ENCODE measurements at regions not wholly inside any gene's neighbourhood (a gene's known extent, or its start where the extent isn't known, plus 50 kb on each side); places are given as distances from the start of the nearest gene placed in this dataset.

- intact Hi-C loops (cut with DNase I) = no loop called here
- no peaks in the 10 kb centered on the region for H3K36me3 ChIP-seq
- no peak overlapping the region for H3K9ac ChIP-seq (ENCODE audit: low read depth in 2 of 2, low read length in 2 of 2)
- TF ChIP-seq, protein P1, sequence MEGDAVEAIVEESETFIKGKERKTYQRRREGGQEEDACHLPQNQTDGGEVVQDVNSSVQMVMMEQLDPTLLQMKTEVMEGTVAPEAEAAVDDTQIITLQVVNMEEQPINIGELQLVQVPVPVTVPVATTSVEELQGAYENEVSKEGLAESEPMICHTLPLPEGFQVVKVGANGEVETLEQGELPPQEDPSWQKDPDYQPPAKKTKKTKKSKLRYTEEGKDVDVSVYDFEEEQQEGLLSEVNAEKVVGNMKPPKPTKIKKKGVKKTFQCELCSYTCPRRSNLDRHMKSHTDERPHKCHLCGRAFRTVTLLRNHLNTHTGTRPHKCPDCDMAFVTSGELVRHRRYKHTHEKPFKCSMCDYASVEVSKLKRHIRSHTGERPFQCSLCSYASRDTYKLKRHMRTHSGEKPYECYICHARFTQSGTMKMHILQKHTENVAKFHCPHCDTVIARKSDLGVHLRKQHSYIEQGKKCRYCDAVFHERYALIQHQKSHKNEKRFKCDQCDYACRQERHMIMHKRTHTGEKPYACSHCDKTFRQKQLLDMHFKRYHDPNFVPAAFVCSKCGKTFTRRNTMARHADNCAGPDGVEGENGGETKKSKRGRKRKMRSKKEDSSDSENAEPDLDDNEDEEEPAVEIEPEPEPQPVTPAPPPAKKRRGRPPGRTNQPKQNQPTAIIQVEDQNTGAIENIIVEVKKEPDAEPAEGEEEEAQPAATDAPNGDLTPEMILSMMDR (IDR thresholded peaks at IDR 0.05) = no peak
- H3K27ac ChIP-seq = no peak overlapping the region
- H3K4me1 ChIP-seq = no peaks in the 10 kb centered on the region
- no peak for DNase-seq
- no peak overlapping the region for H3K4me3 ChIP-seq
- H3K9me3 ChIP-seq = no peaks in the 10 kb centered on the region
- H3K27me3 ChIP-seq = no peaks in the 10 kb centered on the region
Measured at GRCh38 chr1:198019126-198019525, 102.0 kb downstream of the LHX9 start.

- Histone ChIP-seq H3K9me3 (no peaks in the 10 kb centered on the region), H3K4me1 (no peaks in the 10 kb centered on the region), H3K4me3 (no peak overlapping the region), H3K36me3 (no peaks in the 10 kb centered on the region), H3K27ac (no peak overlapping the region), H3K27me3 (no peaks in the 10 kb centered on the region), H3K9ac (ENCODE audit: low read depth in 2 of 2, low read length in 2 of 2) (no peak overlapping the region)
- TF ChIP-seq, protein P1 (IDR thresholded peaks at IDR 0.05) = no peak
- DNase-seq = no peak
- intact Hi-C loops (cut with DNase I) = no loop called here
Measured at GRCh38 chr1:198024336-198024735, 107.2 kb downstream of the LHX9 start.

- TF ChIP-seq, protein P1 (IDR thresholded peaks at IDR 0.05) = no peak
- H3K9ac ChIP-seq (ENCODE audit: low read depth in 2 of 2, low read length in 2 of 2) = no peak overlapping the region
- no peaks in the 10 kb centered on the region for H3K36me3 ChIP-seq
- H3K27ac ChIP-seq = no peak overlapping the region
- DNase-seq = no peak
- no peak overlapping the region for H3K4me3 ChIP-seq
- no peaks in the 10 kb centered on the region for H3K4me1 ChIP-seq
- no peaks in the 10 kb centered on the region for H3K9me3 ChIP-seq
- H3K27me3 ChIP-seq = no peaks in the 10 kb centered on the region
- intact Hi-C loops (cut with DNase I) = no loop called here
Measured at GRCh38 chr1:198024782-198025181, 107.6 kb downstream of the LHX9 start.

DNA sequence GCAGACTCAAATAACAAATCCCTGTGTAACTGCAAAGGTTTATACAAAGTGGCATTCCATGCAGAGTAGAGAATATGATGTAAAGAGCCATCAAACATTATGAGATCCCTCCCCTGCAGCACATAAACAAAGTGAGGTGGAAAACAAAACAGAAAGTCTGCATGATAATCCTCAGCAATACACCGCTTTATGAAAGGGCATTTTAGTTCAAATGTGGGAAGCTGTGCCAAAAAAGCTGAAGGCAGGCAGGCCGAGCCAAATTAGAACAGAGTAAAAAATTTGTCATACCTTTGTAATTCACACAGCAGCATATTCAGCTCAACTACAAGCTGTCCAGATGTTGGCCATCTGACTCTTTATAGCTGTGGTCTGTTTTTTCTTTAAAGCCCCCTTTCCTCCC lies 113.5 kb downstream of the LHX9 start:
- intact Hi-C loops (cut with DNase I) = no loop called here
- DNase-seq = no peak
- Histone ChIP-seq H3K4me1 (no peaks in the 10 kb centered on the region), H3K4me3 (no peak overlapping the region), H3K27me3 (no peaks in the 10 kb centered on the region), H3K9me3 (no peaks in the 10 kb centered on the region), H3K9ac (ENCODE audit: low read depth in 2 of 2, low read length in 2 of 2) (no peak overlapping the region), H3K36me3 (no peaks in the 10 kb centered on the region), H3K27ac (no peak overlapping the region)
- TF ChIP-seq, protein P1 (IDR thresholded peaks at IDR 0.05) = no peak

GRCh38 chr1:198031086-198031485 lies 113.9 kb downstream of the LHX9 start:
- Histone ChIP-seq H3K36me3 (no peaks in the 10 kb centered on the region), H3K4me1 (no peaks in the 10 kb centered on the region), H3K9ac (ENCODE audit: low read depth in 2 of 2, low read length in 2 of 2) (no peak overlapping the region), H3K9me3 (no peaks in the 10 kb centered on the region), H3K27me3 (no peaks in the 10 kb centered on the region), H3K4me3 (no peak overlapping the region), H3K27ac (no peak overlapping the region)
- TF ChIP-seq, protein P1 (IDR thresholded peaks at IDR 0.05) = no peak
- intact Hi-C loops (cut with DNase I) = no loop called here
- DNase-seq = no peak

- TF ChIP-seq, protein P1 (IDR thresholded peaks at IDR 0.05) = no peak
- Histone ChIP-seq H3K36me3 (no peaks in the 10 kb centered on the region), H3K27me3 (no peaks in the 10 kb centered on the region), H3K4me3 (no peak overlapping the region), H3K9ac (ENCODE audit: low read depth in 2 of 2, low read length in 2 of 2) (no peak overlapping the region), H3K27ac (no peak overlapping the region), H3K9me3 (no peaks in the 10 kb centered on the region), H3K4me1 (no peaks in the 10 kb centered on the region)
- intact Hi-C loops (cut with DNase I) = no loop called here
- DNase-seq = no peak
Measured at GRCh38 chr1:198032668-198033067, 115.5 kb downstream of the LHX9 start.

Measured in colonic mucosa (tissue), 4 donors.